HCT116 (cell line): ENCODE measurements at regions not wholly inside any gene's neighbourhood (a gene's known extent, or its start where the extent isn't known, plus 50 kb on each side); places are given as distances from the start of the nearest gene placed in this dataset.

ENCODE experiments used
- ATAC-seq: fragments of 200-7000 bp; cut with Tn5 transposase; 2 replicates; pipeline ENCODE4 v1.9.1; 2020; ENCODE audit warnings: mild to moderate bottlenecking, moderate library complexity
- BruUV-seq: library from RNA; stranded (reverse); fragments of 400-500 nt; replicated peaks from 2 replicates; lab custom pipeline; 2021; lab: Mats Ljungman, UMichigan
- CTCF ChIA-PET: fragments of 300-600 bp; sonication (Branson Sonifier 250); formaldehyde crosslinking; loops from one replicate; lab custom pipeline; 2021; ENCODE audit warnings: antibody characterized with exemption; lab: Charles Lee
- POLR2A ChIA-PET: fragments of 300-600, 350-600 bp; sonication (Branson Sonifier 250); formaldehyde crosslinking; loops from one replicate; lab custom pipeline; 2021; ENCODE audit warnings: antibody characterized with exemption; lab: Charles Lee
- RAD21 ChIA-PET, 2 experiments: fragments of 300-600 bp; sonication (Branson Sonifier 250); formaldehyde crosslinking; loops; one replicate each; lab custom pipeline; 2023; ENCODE audit warnings: low total read pairs in 2 of 2; ENCODE audit not compliant: uncharacterized antibody in 2 of 2, unreplicated experiment in 2 of 2, low non-redundant PET in 1 of 2; lab: Charles Lee
- DNase-seq: peaks from one replicate; pipeline ENCODE4 v3.0.0-alpha.2; 2010; ENCODE audit warnings: low read depth, low spot score
- H2AFZ ChIP-seq: fragments of 200-600 bp; shearing (Covaris generic), sonication (generic); 2 replicates; pipeline ENCODE4 v1.6.1; 2017; ENCODE audit warnings: low read depth, mixed run types, mixed read lengths, antibody characterized with exemption, low read length; ENCODE audit not compliant: poor library complexity, severe bottlenecking
- H3K27ac ChIP-seq: 2 replicates; pipeline ENCODE4 v1.5.1; 2012; ENCODE audit warnings: low read depth, low read length
- H3K27me3 ChIP-seq: fragments of 200-600 bp; sonication (generic); 2 replicates; pipeline ENCODE4 v1.6.1; 2016; ENCODE audit warnings: mixed run types, low read length, mixed read lengths; ENCODE audit not compliant: insufficient read depth
- H3K36me3 ChIP-seq, 2 experiments: fragments of 200-500 bp in 1 of 2; fragments of 200-600 bp in 1 of 2; sonication (Bioruptor generic) in 1 of 2; sonication (generic) in 1 of 2; 2 replicates each; pipeline versions ENCODE4 v1.5.1 to v1.6.1; 2014 to 2016; ENCODE audit warnings: low read length in 2 of 2, inconsistent platforms in 1 of 2, mixed read lengths in 1 of 2, mixed run types in 1 of 2; ENCODE audit not compliant: insufficient read depth in 2 of 2, control insufficient read depth in 1 of 2
- H3K4me1 ChIP-seq, 2 experiments: fragments of 200-600 bp in 1 of 2; sonication (generic) in 1 of 2; 2 replicates each; pipeline versions ENCODE4 v1.5.1 to v1.6.1; 2012 to 2017; ENCODE audit warnings: low read length in 2 of 2, inconsistent platforms in 1 of 2, mild to moderate bottlenecking in 1 of 2, mixed read lengths in 1 of 2, mixed run types in 1 of 2, moderate library complexity in 1 of 2; ENCODE audit not compliant: insufficient read depth in 2 of 2, control insufficient read depth in 1 of 2
- H3K4me2 ChIP-seq: fragments of 200-600 bp; sonication (generic); 2 replicates; pipeline ENCODE4 v1.6.1; 2017; ENCODE audit warnings: mixed run types, low read length, mixed read lengths
- H3K4me3 ChIP-seq, 2 experiments: fragments of 200-600 bp in 1 of 2; sonication (generic) in 1 of 2; replicated peaks in 1 of 2; 2 replicates each; pipeline ENCODE4 v1.5.1; 2011 to 2016; ENCODE audit warnings: low read length in 2 of 2, control low read depth in 1 of 2, low read depth in 1 of 2, mild to moderate bottlenecking in 1 of 2, mixed read lengths in 1 of 2, mixed run types in 1 of 2
- H3K79me2 ChIP-seq: fragments of 200-600 bp; sonication (generic); 2 replicates; pipeline ENCODE4 v1.6.1; 2017; ENCODE audit warnings: mild to moderate bottlenecking, mixed run types, low read length, moderate library complexity, mixed read lengths; ENCODE audit not compliant: insufficient read depth
- H3K9ac ChIP-seq: fragments of 200-600 bp; sonication (generic); 2 replicates; pipeline ENCODE4 v1.6.1; 2016; ENCODE audit warnings: low read length, mixed read lengths
- H3K9me2 ChIP-seq: fragments of 200-600 bp; sonication (generic), shearing (Covaris generic); 2 replicates; pipeline ENCODE4 v1.6.1; 2017; ENCODE audit warnings: mixed run types, mild to moderate bottlenecking, moderate library complexity; ENCODE audit not compliant: insufficient read depth
- H3K9me3 ChIP-seq, 2 experiments: fragments of 200-500 bp in 1 of 2; fragments of 200-600 bp in 1 of 2; sonication (Bioruptor generic) in 1 of 2; sonication (generic) in 1 of 2; 2 replicates each; pipeline ENCODE4 v1.6.1; 2014 to 2017; ENCODE audit warnings: low read length in 2 of 2, mixed read lengths in 2 of 2, inconsistent platforms in 1 of 2, low read depth in 1 of 2, mild to moderate bottlenecking in 1 of 2, mixed run types in 1 of 2, moderate library complexity in 1 of 2; ENCODE audit not compliant: control insufficient read depth in 1 of 2, insufficient read depth in 1 of 2
- H4K20me1 ChIP-seq: fragments of 200-600 bp; sonication (generic), shearing (Covaris generic); 2 replicates; pipeline ENCODE4 v1.6.1; 2017; ENCODE audit warnings: mixed run types, mild to moderate bottlenecking, moderate library complexity; ENCODE audit not compliant: insufficient read depth
- CEBPB ChIP-seq: IDR thresholded peaks from 2 replicates; pipeline ENCODE4 v1.6.1; 2012; ENCODE audit warnings: low read depth
- FOSL1 ChIP-seq: IDR thresholded peaks from 2 replicates; pipeline ENCODE4 v1.6.1; 2012; ENCODE audit warnings: low read depth
- JUND ChIP-seq: IDR thresholded peaks from 2 replicates; pipeline ENCODE4 v1.6.1; 2012
- POLR2A ChIP-seq: IDR thresholded peaks from 2 replicates; pipeline ENCODE4 v1.7.0; 2011; ENCODE audit warnings: borderline replicate concordance; ENCODE audit not compliant: insufficient read depth, insufficient read length; ENCODE audit errors: extremely low read depth
- POLR2AphosphoS5 ChIP-seq: IDR thresholded peaks from 2 replicates; pipeline ENCODE4 v1.6.1; 2011; ENCODE audit warnings: mild to moderate bottlenecking, low read depth, low read length, moderate library complexity
- RAD21 ChIP-seq: IDR thresholded peaks from 2 replicates; pipeline ENCODE4 v1.6.1; 2012; ENCODE audit warnings: low read depth, mild to moderate bottlenecking
- SIN3A ChIP-seq: IDR thresholded peaks from 2 replicates; pipeline ENCODE4 v1.6.1; 2012; ENCODE audit warnings: low read depth
- SP1 ChIP-seq: IDR thresholded peaks from 2 replicates; pipeline ENCODE4 v1.6.1; 2012; ENCODE audit warnings: low read depth
- SRF ChIP-seq: IDR thresholded peaks from 2 replicates; pipeline ENCODE4 v1.6.1; 2012; ENCODE audit warnings: low read depth
- TCF7L2 ChIP-seq: IDR thresholded peaks from 2 replicates; pipeline ENCODE4 v1.7.0; 2011; ENCODE audit warnings: borderline replicate concordance, inconsistent platforms; ENCODE audit not compliant: insufficient read depth, insufficient read length; ENCODE audit errors: extremely low read depth
- YY1 ChIP-seq: IDR thresholded peaks from 2 replicates; pipeline ENCODE4 v1.6.1; 2011; ENCODE audit warnings: low read length, low read depth, moderate library complexity, mild to moderate bottlenecking; ENCODE audit not compliant: insufficient replicate concordance; ENCODE audit errors: extremely low read depth
- ZNF274 ChIP-seq: fragments of 200-500 bp; sonication (Bioruptor generic); IDR thresholded peaks from 2 replicates; pipeline ENCODE4 v1.6.1; 2014; ENCODE audit warnings: mild to moderate bottlenecking, low read depth, low read length, inconsistent platforms
- intact Hi-C: fragments of 100-400 bp; cut with micrococcal nuclease; formaldehyde crosslinking; loops from 2 replicates; pipeline ENCODE4 v1.10.0; 2022
- TF ChIP-seq, protein P1 (sequence below), 3 experiments: fragments of 200-600 bp in 1 of 3; sonication (generic) in 1 of 3; IDR thresholded peaks in 2 of 3; conservative IDR thresholded peaks in 1 of 3; 2 replicates each; pipeline ENCODE4 v1.5.1; 2012 to 2017; ENCODE audit warnings: low read depth in 2 of 3, low read length in 2 of 3, antibody characterized with exemption in 1 of 3, borderline replicate concordance in 1 of 3, control low read depth in 1 of 3, mild to moderate bottlenecking in 1 of 3, mixed read lengths in 1 of 3, mixed run types in 1 of 3, moderate library complexity in 1 of 3; ENCODE audit not compliant: insufficient read depth in 1 of 3
- TF ChIP-seq, protein P2 (sequence below): IDR thresholded peaks from 2 replicates; pipeline ENCODE4 v1.6.1; 2012; ENCODE audit warnings: low read depth
- TF ChIP-seq, protein P3 (sequence below): IDR thresholded peaks from 2 replicates; pipeline ENCODE4 v1.6.1; 2012
- TF ChIP-seq, protein P4 (sequence below): IDR thresholded peaks from 2 replicates; pipeline ENCODE4 v1.6.1; 2011; ENCODE audit warnings: mild to moderate bottlenecking, low read length, moderate library complexity; ENCODE audit not compliant: insufficient replicate concordance; ENCODE audit errors: extremely low read depth

DNA sequence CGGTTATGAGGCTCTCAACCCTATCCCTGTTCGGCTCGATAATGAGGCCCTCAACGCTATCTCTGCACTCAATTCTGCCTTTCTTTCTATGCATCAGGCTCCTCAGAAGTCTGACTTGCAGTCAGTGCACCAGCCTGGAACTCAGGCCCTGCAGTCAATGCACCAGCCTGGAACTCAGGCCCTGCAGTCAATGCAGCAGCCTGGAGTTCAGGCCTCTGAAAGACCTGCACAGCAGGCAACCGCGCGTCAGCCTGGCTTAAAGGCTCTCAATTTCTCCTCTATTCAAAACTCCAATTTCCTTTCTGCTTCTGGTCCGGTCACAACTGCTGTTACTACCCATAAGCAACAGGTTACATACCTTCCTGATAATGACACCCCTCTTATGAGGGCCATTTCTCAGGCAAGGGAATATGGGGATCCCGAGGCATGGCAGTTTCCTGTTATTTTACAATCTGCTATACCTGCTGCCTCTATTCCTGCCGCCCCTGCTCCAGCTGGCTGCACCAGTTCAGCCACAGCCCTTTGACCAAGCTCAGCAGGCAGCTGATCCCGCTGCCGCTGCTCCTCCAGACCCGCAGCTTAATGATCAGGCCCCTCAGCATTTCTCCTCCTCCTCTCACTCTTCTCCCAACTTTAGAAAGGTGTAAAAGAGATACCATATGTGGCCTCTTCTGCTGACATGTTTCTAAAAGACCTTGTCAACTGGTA, 933.6 kb upstream of the FANCL start:
- H3K9ac ChIP-seq: no peak overlapping the region
- no peaks in the 10 kb centered on the region for H3K4me1 ChIP-seq
- H3K9me3 ChIP-seq: no peaks in the 10 kb centered on the region
- intact Hi-C loops: no loop called here
- ChIA-PET CTCF (no interaction called here), POLR2A (no interaction called here), RAD21 (no interaction called here)
- no peaks in the 10 kb centered on the region for H3K36me3 ChIP-seq
- H3K9me2 ChIP-seq: no peaks in the 10 kb centered on the region
- no peaks in the 10 kb centered on the region for H3K79me2 ChIP-seq
- H4K20me1 ChIP-seq: no peaks in the 10 kb centered on the region
- no peak overlapping the region for H2AFZ ChIP-seq
- DNase-seq: no peak
- H3K27ac ChIP-seq: no peak overlapping the region
- H3K4me2 ChIP-seq: no peak overlapping the region
- ATAC-seq: no peak
- BruUV-seq: no TSS peak
- H3K27me3 ChIP-seq: no peaks in the 10 kb centered on the region
- TF ChIP-seq RAD21 (no peak), POLR2AphosphoS5 (no peak), SIN3A (no peak), FOSL1 (no peak), JUND (no peak), SP1 (no peak), ZNF274 (no peak), POLR2A (no peak), YY1 (no peak), SRF (no peak), CEBPB (no peak), TCF7L2 (no peak)
- TF ChIP-seq, protein P1, sequence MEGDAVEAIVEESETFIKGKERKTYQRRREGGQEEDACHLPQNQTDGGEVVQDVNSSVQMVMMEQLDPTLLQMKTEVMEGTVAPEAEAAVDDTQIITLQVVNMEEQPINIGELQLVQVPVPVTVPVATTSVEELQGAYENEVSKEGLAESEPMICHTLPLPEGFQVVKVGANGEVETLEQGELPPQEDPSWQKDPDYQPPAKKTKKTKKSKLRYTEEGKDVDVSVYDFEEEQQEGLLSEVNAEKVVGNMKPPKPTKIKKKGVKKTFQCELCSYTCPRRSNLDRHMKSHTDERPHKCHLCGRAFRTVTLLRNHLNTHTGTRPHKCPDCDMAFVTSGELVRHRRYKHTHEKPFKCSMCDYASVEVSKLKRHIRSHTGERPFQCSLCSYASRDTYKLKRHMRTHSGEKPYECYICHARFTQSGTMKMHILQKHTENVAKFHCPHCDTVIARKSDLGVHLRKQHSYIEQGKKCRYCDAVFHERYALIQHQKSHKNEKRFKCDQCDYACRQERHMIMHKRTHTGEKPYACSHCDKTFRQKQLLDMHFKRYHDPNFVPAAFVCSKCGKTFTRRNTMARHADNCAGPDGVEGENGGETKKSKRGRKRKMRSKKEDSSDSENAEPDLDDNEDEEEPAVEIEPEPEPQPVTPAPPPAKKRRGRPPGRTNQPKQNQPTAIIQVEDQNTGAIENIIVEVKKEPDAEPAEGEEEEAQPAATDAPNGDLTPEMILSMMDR (IDR thresholded peaks at IDR 0.05 in 2 of 3, conservative IDR thresholded peaks at IDR 0.05 in 1 of 3; ENCODE audit: borderline replicate concordance in 1 of 3, insufficient read depth in 1 of 3, low read depth in 2 of 3, low read length in 2 of 3): no peak
- TF ChIP-seq, protein P2, sequence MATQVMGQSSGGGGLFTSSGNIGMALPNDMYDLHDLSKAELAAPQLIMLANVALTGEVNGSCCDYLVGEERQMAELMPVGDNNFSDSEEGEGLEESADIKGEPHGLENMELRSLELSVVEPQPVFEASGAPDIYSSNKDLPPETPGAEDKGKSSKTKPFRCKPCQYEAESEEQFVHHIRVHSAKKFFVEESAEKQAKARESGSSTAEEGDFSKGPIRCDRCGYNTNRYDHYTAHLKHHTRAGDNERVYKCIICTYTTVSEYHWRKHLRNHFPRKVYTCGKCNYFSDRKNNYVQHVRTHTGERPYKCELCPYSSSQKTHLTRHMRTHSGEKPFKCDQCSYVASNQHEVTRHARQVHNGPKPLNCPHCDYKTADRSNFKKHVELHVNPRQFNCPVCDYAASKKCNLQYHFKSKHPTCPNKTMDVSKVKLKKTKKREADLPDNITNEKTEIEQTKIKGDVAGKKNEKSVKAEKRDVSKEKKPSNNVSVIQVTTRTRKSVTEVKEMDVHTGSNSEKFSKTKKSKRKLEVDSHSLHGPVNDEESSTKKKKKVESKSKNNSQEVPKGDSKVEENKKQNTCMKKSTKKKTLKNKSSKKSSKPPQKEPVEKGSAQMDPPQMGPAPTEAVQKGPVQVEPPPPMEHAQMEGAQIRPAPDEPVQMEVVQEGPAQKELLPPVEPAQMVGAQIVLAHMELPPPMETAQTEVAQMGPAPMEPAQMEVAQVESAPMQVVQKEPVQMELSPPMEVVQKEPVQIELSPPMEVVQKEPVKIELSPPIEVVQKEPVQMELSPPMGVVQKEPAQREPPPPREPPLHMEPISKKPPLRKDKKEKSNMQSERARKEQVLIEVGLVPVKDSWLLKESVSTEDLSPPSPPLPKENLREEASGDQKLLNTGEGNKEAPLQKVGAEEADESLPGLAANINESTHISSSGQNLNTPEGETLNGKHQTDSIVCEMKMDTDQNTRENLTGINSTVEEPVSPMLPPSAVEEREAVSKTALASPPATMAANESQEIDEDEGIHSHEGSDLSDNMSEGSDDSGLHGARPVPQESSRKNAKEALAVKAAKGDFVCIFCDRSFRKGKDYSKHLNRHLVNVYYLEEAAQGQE: no peak
- TF ChIP-seq, protein P3, sequence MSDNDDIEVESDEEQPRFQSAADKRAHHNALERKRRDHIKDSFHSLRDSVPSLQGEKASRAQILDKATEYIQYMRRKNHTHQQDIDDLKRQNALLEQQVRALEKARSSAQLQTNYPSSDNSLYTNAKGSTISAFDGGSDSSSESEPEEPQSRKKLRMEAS: no peak
- TF ChIP-seq, protein P4, sequence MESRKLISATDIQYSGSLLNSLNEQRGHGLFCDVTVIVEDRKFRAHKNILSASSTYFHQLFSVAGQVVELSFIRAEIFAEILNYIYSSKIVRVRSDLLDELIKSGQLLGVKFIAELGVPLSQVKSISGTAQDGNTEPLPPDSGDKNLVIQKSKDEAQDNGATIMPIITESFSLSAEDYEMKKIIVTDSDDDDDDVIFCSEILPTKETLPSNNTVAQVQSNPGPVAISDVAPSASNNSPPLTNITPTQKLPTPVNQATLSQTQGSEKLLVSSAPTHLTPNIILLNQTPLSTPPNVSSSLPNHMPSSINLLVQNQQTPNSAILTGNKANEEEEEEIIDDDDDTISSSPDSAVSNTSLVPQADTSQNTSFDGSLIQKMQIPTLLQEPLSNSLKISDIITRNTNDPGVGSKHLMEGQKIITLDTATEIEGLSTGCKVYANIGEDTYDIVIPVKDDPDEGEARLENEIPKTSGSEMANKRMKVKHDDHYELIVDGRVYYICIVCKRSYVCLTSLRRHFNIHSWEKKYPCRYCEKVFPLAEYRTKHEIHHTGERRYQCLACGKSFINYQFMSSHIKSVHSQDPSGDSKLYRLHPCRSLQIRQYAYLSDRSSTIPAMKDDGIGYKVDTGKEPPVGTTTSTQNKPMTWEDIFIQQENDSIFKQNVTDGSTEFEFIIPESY: no peak
- no peak overlapping the region for H3K4me3 ChIP-seq
